ENCODE measurements at regions not wholly inside any gene's neighbourhood (a gene's known extent, or its start where the extent isn't known, plus 50 kb on each side); places are given as distances from the start of the nearest gene placed in this dataset.

- Mint-ChIP-seq H3K36me3 (no peaks in the 10 kb centered on the region), H3K9me3 (no peaks in the 10 kb centered on the region), H3K4me1 (ENCODE audit: unreplicated experiment) (no peaks in the 10 kb centered on the region), H3K27me3 (no peaks in the 10 kb centered on the region), H3K27ac (peak overlapping the region; percentile 21), H3K4me3 (no peak overlapping the region)
- no peak for TF ChIP-seq CTCF (conservative IDR thresholded peaks at IDR 0.05)
- no peak for DNase-seq (ENCODE audit: extremely low spot score, unreplicated experiment)
Measured at GRCh38 chr4:11769434-11769833, 340.7 kb upstream of the HS3ST1 start.

GRCh38 chr4:11768251-11768972, 339.7 kb upstream of the HS3ST1 start:
- H3K27me3 Mint-ChIP-seq: no peaks in the 10 kb centered on the region
- TF ChIP-seq CTCF (conservative IDR thresholded peaks at IDR 0.05): no peak
- H3K27ac Mint-ChIP-seq: no peak overlapping the region
- H3K4me1 Mint-ChIP-seq (ENCODE audit: unreplicated experiment): no peaks in the 10 kb centered on the region
- no peak for DNase-seq (ENCODE audit: extremely low spot score, unreplicated experiment)
- H3K9me3 Mint-ChIP-seq: no peaks in the 10 kb centered on the region
- H3K4me3 Mint-ChIP-seq: no peak overlapping the region
- no peaks in the 10 kb centered on the region for H3K36me3 Mint-ChIP-seq

GRCh38 chr4:11765849-11766453, 337.3 kb upstream of the HS3ST1 start:
- Mint-ChIP-seq H3K36me3 (no peaks in the 10 kb centered on the region), H3K4me1 (ENCODE audit: unreplicated experiment) (no peaks in the 10 kb centered on the region), H3K9me3 (no peaks in the 10 kb centered on the region), H3K27ac (no peak overlapping the region), H3K27me3 (no peaks in the 10 kb centered on the region), H3K4me3 (no peak overlapping the region)
- DNase-seq (ENCODE audit: extremely low spot score, unreplicated experiment): no peak
- TF ChIP-seq CTCF (conservative IDR thresholded peaks at IDR 0.05): peak; percentile 92

GRCh38 chr4:11748164-11748872, 319.6 kb upstream of the HS3ST1 start:
- Mint-ChIP-seq H3K9me3 (peaks cover 7% of the 10 kb centered on the region), H3K4me1 (ENCODE audit: unreplicated experiment) (peaks cover 20% of the 10 kb centered on the region), H3K27me3 (no peaks in the 10 kb centered on the region), H3K27ac (no peak overlapping the region), H3K36me3 (no peaks in the 10 kb centered on the region), H3K4me3 (peak overlapping the region; percentile 2)
- DNase-seq (ENCODE audit: extremely low spot score, unreplicated experiment): no peak
- TF ChIP-seq CTCF (conservative IDR thresholded peaks at IDR 0.05): no peak

GRCh38 chr4:11746734-11747133, 318.0 kb upstream of the HS3ST1 start:
- Mint-ChIP-seq H3K36me3 (no peaks in the 10 kb centered on the region), H3K9me3 (peaks cover 4% of the 10 kb centered on the region), H3K4me3 (no peak overlapping the region), H3K4me1 (ENCODE audit: unreplicated experiment) (peaks cover 23% of the 10 kb centered on the region), H3K27ac (no peak overlapping the region), H3K27me3 (no peaks in the 10 kb centered on the region)
- no peak for DNase-seq (ENCODE audit: extremely low spot score, unreplicated experiment)
- TF ChIP-seq CTCF (conservative IDR thresholded peaks at IDR 0.05): no peak

Measured in type B pancreatic cell (in vitro differentiated cells).